GM21737 (cell line): ENCODE measurements at regions not wholly inside any gene's neighbourhood (a gene's known extent, or its start where the extent isn't known, plus 50 kb on each side); places are given as distances from the start of the nearest gene placed in this dataset.
"Not testable (repeated sequence)": the region's sequence is repeated elsewhere in the genome, so short reads cannot be mapped to it uniquely, and the experiment has no call there.

Experiments
- ATAC-seq: cut with Tn5 transposase; IDR thresholded peaks from one replicate; pipeline ENCODE4 v1.9.1; 2021; ENCODE audit warnings: mild to moderate bottlenecking, moderate library complexity; ENCODE audit not compliant: unreplicated experiment

GRCh38 chr3:193800138-193801043, 207.4 kb downstream of the OPA1 start:
- ATAC-seq = no peak

GRCh38 chr3:193801097-193801496, 208.1 kb downstream of the OPA1 start:
- ATAC-seq = no peak

GRCh38 chr3:193803288-193803687, 210.3 kb downstream of the OPA1 start:
- no peak for ATAC-seq

DNA sequence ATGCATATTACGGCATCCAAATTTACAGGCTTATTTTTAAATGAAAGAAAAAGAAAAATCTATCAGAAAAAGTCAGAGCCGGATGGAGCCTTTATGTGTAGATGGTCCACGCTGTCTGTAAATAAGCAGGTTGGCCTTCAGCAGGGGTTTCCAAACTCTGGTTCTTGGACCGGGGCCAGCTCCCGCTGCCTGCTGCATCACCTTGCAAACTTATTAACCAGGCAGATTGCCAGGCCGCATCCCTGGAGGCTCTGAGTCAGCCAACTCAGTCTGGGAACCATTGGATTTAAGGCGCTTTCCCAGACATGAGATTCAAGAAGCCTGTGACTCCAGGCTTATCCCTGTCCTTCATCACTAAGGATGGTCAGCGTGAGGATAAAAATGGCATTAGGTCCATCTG, 212.4 kb downstream of the OPA1 start:
- ATAC-seq = no peak

DNA sequence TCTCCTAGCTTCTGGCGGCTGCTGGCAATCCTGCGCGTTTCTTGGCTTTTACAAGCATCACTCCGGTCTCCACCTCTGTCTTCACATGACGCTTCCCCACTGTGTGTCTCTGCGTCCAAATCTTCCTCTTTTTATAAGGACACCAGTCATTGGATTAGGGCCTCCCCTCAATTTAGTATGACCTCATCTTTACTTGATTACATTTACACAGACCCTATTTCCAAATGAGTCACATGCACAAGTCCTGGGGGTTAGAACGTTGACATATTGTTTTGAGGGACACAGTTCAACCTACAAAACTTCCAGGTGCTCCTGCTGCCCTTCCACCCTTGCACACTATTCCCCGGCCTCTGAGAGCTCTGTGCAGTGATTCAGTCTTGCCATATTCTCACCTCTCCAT, 215.3 kb downstream of the OPA1 start:
- no peak for ATAC-seq

- no peak for ATAC-seq
These were observed 216.1 kb downstream of the OPA1 start for GRCh38 chr3:193809106-193809505.

DNA sequence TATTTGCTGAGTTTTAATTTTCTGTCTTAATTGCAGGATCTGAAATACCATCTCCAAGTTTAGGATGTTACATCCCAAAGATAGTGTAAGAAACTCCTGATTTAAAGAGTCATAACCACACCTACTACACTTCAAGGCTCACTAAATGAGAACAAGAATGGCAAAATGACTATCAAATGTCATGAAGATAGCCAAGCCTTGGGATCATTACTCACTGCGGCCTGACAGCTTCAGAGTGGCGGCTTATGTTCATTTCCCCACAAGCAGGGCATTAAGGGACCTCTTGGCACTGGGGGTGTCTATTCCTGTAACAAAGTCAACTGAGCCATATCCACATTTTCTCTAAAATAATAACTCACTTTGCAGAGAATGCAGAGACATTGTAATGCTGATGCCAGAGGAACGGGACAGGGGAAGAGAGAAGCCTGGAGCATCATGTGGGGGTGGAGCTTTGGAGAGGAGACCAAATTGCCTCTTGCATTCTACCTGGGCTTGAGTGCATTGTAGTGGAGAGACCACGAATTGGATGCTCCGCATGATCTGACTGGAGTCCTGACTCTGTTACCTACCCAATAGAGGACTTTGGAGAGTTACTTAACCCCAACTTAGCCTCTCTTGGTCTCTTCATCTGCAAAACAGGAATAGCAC, 219.2 kb downstream of the OPA1 start:
- no peak for ATAC-seq

GRCh38 chr3:193812791-193813500, 219.9 kb downstream of the OPA1 start:
- ATAC-seq = no peak

- ATAC-seq = no peak
These were observed 220.5 kb downstream of the OPA1 start for GRCh38 chr3:193813501-193813830.

GRCh38 chr3:193814166-193814892, 221.3 kb downstream of the OPA1 start:
- no peak for ATAC-seq

- ATAC-seq = no peak
These were observed 222.4 kb downstream of the OPA1 start for GRCh38 chr3:193815246-193816027.

DNA sequence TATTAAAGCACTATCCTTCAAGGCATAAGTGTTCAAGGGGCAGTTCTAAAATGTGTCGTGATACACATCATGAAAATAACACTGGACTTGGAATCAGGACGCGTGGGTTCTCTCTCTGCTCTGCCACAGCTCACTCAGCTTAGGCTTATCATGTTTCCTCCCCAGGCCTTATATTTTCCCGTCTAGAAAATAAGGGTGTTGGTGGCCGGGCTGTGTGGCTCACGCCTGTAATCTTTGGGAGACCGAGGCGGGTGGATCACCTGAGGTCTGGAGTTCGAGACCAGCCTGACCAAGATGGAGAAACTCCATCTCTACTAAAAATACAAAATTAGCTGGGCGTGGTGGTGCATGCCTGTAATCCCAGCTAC, 223.0 kb downstream of the OPA1 start:
- no peak for ATAC-seq

- no peak for ATAC-seq
These were observed 223.8 kb downstream of the OPA1 start for GRCh38 chr3:193816656-193817311.

DNA sequence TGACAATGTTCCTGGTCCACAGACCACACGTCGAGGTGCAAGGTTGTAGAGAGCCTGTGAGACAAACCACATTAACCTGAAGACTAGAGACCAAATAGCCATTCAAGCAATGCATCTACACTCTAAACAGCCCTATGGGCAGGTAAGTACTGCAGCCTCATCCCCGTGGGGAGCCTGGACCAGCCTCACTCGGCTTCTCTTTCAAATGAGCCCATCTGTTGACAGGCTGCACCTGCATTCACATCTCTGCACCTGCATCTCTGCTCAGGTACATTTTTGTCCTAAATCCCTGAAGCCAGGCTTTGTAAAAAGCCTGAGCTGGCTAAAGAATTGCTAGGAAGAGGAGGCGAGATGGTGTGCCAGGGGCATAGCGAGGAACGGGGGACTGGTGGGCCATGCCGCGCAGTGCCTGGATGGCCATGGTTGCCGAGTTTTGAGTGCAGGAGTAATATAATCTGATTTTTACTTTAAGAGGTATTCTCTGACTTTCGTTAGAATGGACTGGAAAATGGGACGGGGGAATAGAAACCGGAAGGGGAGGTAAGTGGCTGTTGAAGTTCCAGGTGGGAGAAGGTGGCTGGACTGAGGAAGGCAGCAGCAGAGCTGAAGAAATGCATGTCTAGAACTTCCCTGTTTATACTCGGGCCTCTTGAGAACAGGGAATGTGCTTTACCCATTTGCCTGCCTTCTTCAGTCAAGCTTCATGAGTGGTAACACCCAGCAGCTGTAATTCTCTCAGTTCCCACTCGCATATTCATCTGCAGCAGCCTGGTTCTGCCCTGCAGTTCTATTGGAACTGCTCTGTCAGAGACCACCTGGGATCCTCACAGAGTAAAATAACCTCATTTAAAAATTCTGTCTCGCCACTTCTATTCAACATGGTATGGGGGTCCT, 226.4 kb downstream of the OPA1 start:
- no peak for ATAC-seq

DNA sequence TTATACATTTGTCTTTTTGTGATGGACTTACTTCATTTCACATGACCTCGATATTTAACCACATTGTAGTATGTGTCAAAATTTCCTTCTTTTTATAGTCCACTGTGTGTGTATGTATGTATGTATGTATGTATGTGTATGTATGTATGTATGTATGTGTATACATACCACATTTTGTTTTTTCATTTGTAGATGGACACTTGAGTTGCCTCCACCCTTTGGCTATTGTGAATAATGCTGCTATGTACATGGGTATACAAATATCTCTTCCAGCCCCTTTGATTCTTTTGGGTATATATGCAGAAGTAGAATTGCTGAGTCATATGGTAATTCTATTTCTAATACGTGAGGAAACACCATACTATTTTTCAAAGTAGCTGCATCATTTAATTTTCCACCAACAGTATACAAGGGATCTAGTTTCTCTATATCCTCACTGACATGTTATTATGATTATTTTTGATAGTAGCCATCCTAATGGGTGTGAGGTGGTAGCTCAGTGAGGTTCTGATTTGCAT, 228.2 kb downstream of the OPA1 start:
- ATAC-seq = no peak

DNA sequence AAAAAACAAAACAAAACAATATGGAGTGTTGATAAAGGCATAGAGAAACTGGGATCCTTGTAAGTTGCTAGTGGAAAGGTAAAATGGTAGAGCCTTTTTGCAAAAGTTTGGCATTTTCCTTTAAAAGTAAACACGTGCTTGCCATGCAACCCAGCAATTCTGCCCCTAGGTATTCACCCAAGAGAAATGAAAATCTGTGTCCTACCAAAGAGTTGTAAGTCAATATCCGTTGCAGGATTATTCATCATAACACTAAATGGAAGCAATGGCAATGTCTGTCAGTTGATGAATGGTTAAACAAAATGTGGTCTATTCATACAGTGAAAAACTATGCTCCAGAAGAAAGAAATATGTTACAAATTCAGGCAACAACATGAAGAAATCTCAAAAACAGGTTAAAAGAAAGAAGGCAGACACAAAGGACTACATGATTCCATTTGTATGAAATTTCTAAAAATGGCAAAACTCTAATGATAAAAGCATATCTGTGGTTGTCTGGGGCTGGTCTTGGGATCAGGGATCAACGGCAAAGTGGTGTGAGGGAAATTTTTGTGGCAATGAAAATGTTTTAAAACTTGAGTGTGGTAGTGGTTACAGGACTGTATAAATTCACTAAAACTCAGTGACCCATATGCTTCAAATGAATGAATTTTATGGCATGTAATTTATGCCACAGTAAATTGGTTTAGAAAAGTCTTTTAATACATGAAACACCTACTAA, 229.6 kb downstream of the OPA1 start:
- no peak for ATAC-seq

GRCh38 chr3:193823213-193823605, 230.2 kb downstream of the OPA1 start:
- not testable (repeated sequence) for ATAC-seq

DNA sequence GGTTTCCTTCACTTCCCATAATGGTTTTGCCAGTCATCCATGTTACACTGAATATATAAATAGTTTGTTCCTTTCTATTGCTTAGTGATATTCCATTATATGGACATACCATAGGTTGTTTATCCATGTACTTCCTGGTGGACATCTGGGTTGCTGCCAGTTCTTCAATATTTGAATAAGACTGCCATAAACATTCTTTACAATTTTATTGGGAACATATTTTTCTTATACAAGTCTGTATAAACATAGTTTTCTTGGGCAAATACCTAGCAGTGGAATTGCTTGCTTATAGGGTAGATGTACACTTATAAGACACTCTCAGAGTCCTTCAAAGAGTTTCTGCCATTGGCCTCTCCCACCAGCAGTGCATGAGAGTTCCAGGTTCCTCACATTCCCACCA, 231.4 kb downstream of the OPA1 start:
- ATAC-seq = no peak
